Neural cell (in vitro differentiated cells): ENCODE measurements at regions not wholly inside any gene's neighbourhood (a gene's known extent, or its start where the extent isn't known, plus 50 kb on each side); places are given as distances from the start of the nearest gene placed in this dataset.

Experiments used
- H2AFZ ChIP-seq: fragments of 200-600, 300-800 bp; sonication (generic), shearing (Covaris generic); 2 replicates; pipeline ENCODE4 v1.6.0; 2014; ENCODE audit warnings: low read depth, mild to moderate bottlenecking, antibody characterized with exemption, low read length, moderate library complexity
- H3F3A ChIP-seq: fragments of 200-600 bp; shearing (Covaris generic); 2 replicates; pipeline ENCODE4 v1.6.1; 2016; ENCODE audit warnings: mild to moderate bottlenecking, moderate library complexity, mixed read lengths, antibody characterized with exemption, low read length; ENCODE audit not compliant: insufficient read depth, poor library complexity, severe bottlenecking
- H3K27ac ChIP-seq: fragments of 200-600, 300-800 bp; sonication (generic), shearing (Covaris generic); 2 replicates; pipeline ENCODE4 v1.5.1; 2014; ENCODE audit warnings: mild to moderate bottlenecking, low read length, moderate library complexity
- H3K27me3 ChIP-seq: fragments of 300-800, 200-600 bp; sonication (generic), shearing (Covaris generic); 2 replicates; pipeline ENCODE4 v1.6.0; 2014; ENCODE audit warnings: mild to moderate bottlenecking, low read depth, low read length, moderate library complexity; ENCODE audit not compliant: insufficient read depth
- H3K36me3 ChIP-seq: fragments of 300-800, 200-600 bp; sonication (generic), shearing (Covaris generic); 2 replicates; pipeline ENCODE4 v1.5.1; 2014; ENCODE audit warnings: mild to moderate bottlenecking, antibody characterized with exemption, low read length, moderate library complexity; ENCODE audit not compliant: insufficient read depth
- H3K4me2 ChIP-seq: fragments of 300-800, 200-600 bp; sonication (generic), shearing (Covaris generic); 2 replicates; pipeline ENCODE4 v1.6.0; 2014; ENCODE audit warnings: mild to moderate bottlenecking, low read length
- H3K4me3 ChIP-seq: fragments of 300-800, 200-600 bp; sonication (generic), shearing (Covaris generic); 2 replicates; pipeline ENCODE4 v1.5.1; 2014; ENCODE audit warnings: mild to moderate bottlenecking, low read length, moderate library complexity
- H3K79me2 ChIP-seq: fragments of 200-600 bp; shearing (Covaris generic); replicated peaks from 2 replicates; pipeline ENCODE4 v1.6.0; 2014; ENCODE audit warnings: mild to moderate bottlenecking, low read length, moderate library complexity; ENCODE audit not compliant: insufficient read depth
- H3K9ac ChIP-seq: fragments of 300-800, 200-600 bp; sonication (generic), shearing (Covaris generic); 2 replicates; pipeline ENCODE4 v1.6.1; 2016; ENCODE audit warnings: mild to moderate bottlenecking, low read length, mixed read lengths
- H3K9me2 ChIP-seq: fragments of 200-600 bp; shearing (Covaris generic); 2 replicates; pipeline ENCODE4 v1.6.1; 2016; ENCODE audit warnings: mild to moderate bottlenecking, low read length, mixed read lengths; ENCODE audit not compliant: insufficient read depth
- H3K9me3 ChIP-seq: fragments of 200-600, 300-800 bp; sonication (generic), shearing (Covaris generic); 2 replicates; pipeline ENCODE4 v1.6.1; 2016; ENCODE audit warnings: mild to moderate bottlenecking, mixed run types, low read length, moderate library complexity, mixed read lengths
- H4K20me1 ChIP-seq: fragments of 200-600 bp; shearing (Covaris generic); 2 replicates; pipeline ENCODE4 v1.6.1; 2016; ENCODE audit warnings: mild to moderate bottlenecking, mixed run types; ENCODE audit not compliant: insufficient read depth
- CTCF ChIP-seq: fragments of 450-650 bp; IDR thresholded peaks from 2 replicates; pipeline ENCODE4 v1.5.1; 2014; ENCODE audit warnings: antibody characterized with exemption, mild to moderate bottlenecking, moderate library complexity; ENCODE audit not compliant: poor library complexity, severe bottlenecking
- EP300 ChIP-seq: fragments of 450-650 bp; conservative IDR thresholded peaks from 2 replicates; pipeline ENCODE4 v1.6.1; 2014; ENCODE audit warnings: antibody characterized with exemption, mild to moderate bottlenecking, moderate library complexity; ENCODE audit not compliant: poor library complexity, severe bottlenecking
- EZH2 ChIP-seq: fragments of 200-600, 300-800 bp; shearing (Covaris generic), sonication (generic); IDR thresholded peaks from 2 replicates; pipeline ENCODE4 v1.6.1; 2014; ENCODE audit warnings: antibody characterized with exemption, low read length, borderline replicate concordance, mild to moderate bottlenecking; ENCODE audit not compliant: insufficient read depth, poor library complexity, severe bottlenecking
- MXI1 ChIP-seq: fragments of 450-650 bp; conservative IDR thresholded peaks from 2 replicates; pipeline ENCODE4 v1.6.1; 2014; ENCODE audit warnings: antibody characterized with exemption, mild to moderate bottlenecking; ENCODE audit not compliant: poor library complexity, severe bottlenecking
- POLR2AphosphoS5 ChIP-seq: IDR thresholded peaks from 2 replicates; pipeline ENCODE4 v1.6.1; 2012
- RAD21 ChIP-seq: fragments of 450-650 bp; conservative IDR thresholded peaks from 2 replicates; pipeline ENCODE4 v1.6.1; 2014; ENCODE audit warnings: antibody characterized with exemption, mild to moderate bottlenecking, moderate library complexity
- REST ChIP-seq: IDR thresholded peaks from 2 replicates; pipeline ENCODE4 v1.6.1; 2012; ENCODE audit warnings: borderline replicate concordance
- SMC3 ChIP-seq: fragments of 450-650 bp; conservative IDR thresholded peaks from 2 replicates; pipeline ENCODE4 v1.6.1; 2014; ENCODE audit warnings: antibody characterized with exemption, mild to moderate bottlenecking, moderate library complexity; ENCODE audit not compliant: poor library complexity
- TAF1 ChIP-seq: IDR thresholded peaks from 2 replicates; pipeline ENCODE4 v1.6.1; 2012; ENCODE audit warnings: low read depth

- Histone ChIP-seq H3K36me3 (no peaks in the 10 kb centered on the region), H3K27ac (no peak overlapping the region), H3K9me2 (no peaks in the 10 kb centered on the region), H3K79me2 (no peaks in the 10 kb centered on the region), H4K20me1 (no peaks in the 10 kb centered on the region), H3K4me2 (no peak overlapping the region), H2AFZ (no peak overlapping the region), H3K27me3 (no peaks in the 10 kb centered on the region), H3K9me3 (no peaks in the 10 kb centered on the region), H3K9ac (no peak overlapping the region), H3K4me3 (no peak overlapping the region), H3F3A (no peaks in the 10 kb centered on the region)
- no peak for TF ChIP-seq REST
- no peak for TF ChIP-seq CTCF
- no peak for TF ChIP-seq SMC3
- no peak for TF ChIP-seq TAF1
- TF ChIP-seq MXI1 = no peak
- TF ChIP-seq EZH2 = no peak
- no peak for TF ChIP-seq EP300
- no peak for TF ChIP-seq POLR2AphosphoS5
- TF ChIP-seq RAD21 = no peak
Measured at GRCh38 chr9:88233091-88233490, 94.8 kb upstream of the SPATA31C2 start.

GRCh38 chr9:88230612-88231011 lies 92.3 kb upstream of the SPATA31C2 start:
- Histone ChIP-seq H3K27ac (no peak overlapping the region), H4K20me1 (no peaks in the 10 kb centered on the region), H3K79me2 (no peaks in the 10 kb centered on the region), H3K4me3 (no peak overlapping the region), H3K4me2 (no peak overlapping the region), H3K36me3 (no peaks in the 10 kb centered on the region), H3K27me3 (no peaks in the 10 kb centered on the region), H3K9me3 (no peaks in the 10 kb centered on the region), H2AFZ (no peak overlapping the region), H3K9ac (no peak overlapping the region), H3K9me2 (no peaks in the 10 kb centered on the region), H3F3A (no peaks in the 10 kb centered on the region)
- TF ChIP-seq REST (no peak), MXI1 (no peak), EZH2 (no peak), POLR2AphosphoS5 (no peak), TAF1 (no peak), EP300 (no peak), CTCF (no peak), RAD21 (no peak), SMC3 (no peak)
